HEK293T (cell line): ENCODE measurements at regions not wholly inside any gene's neighbourhood (a gene's known extent, or its start where the extent isn't known, plus 50 kb on each side); places are given as distances from the start of the nearest gene placed in this dataset.

Experiments
- CTCF ChIA-PET: fragments of 350-600 bp; formaldehyde crosslinking; extraction: SDS; loops from one replicate; lab custom pipeline; 2021; ENCODE audit warnings: antibody characterized with exemption, inconsistent platforms; lab: Yijun Ruan, JAX
- POLR2A ChIA-PET: fragments of 350-600 bp; formaldehyde crosslinking; extraction: SDS; loops from one replicate; lab custom pipeline; 2020; ENCODE audit warnings: antibody characterized with exemption, inconsistent platforms; lab: Yijun Ruan, JAX
- DNase-seq: peaks from one replicate; pipeline ENCODE4 v3.0.0; 2012; ENCODE audit warnings: mixed read lengths; ENCODE audit errors: extremely low spot score
- ARNT ChIP-seq: fragments of 450-650 bp; IDR thresholded peaks from 2 replicates; pipeline ENCODE4 v1.6.1; 2017; ENCODE audit warnings: mild to moderate bottlenecking
- BHLHE40 ChIP-seq: fragments of 450-650 bp; IDR thresholded peaks from 2 replicates; pipeline ENCODE4 v1.6.1; 2016; ENCODE audit warnings: mild to moderate bottlenecking, moderate library complexity, borderline replicate concordance
- CTBP1 ChIP-seq: fragments of 450-650 bp; IDR thresholded peaks from 2 replicates; pipeline ENCODE4 v1.6.1; 2016; ENCODE audit warnings: borderline replicate concordance
- ELF4 ChIP-seq: fragments of 450-650 bp; IDR thresholded peaks from 2 replicates; pipeline ENCODE4 v1.6.1; 2017; ENCODE audit warnings: antibody characterized with exemption
- FOXA1 ChIP-seq: fragments of 450-650 bp; IDR thresholded peaks from 2 replicates; pipeline ENCODE4 v1.6.1; 2016; ENCODE audit warnings: mild to moderate bottlenecking
- FOXK2 ChIP-seq: fragments of 450-650 bp; IDR thresholded peaks from 2 replicates; pipeline ENCODE4 v1.6.1; 2016; ENCODE audit warnings: mild to moderate bottlenecking
- FOXM1 ChIP-seq: fragments of 450-650 bp; IDR thresholded peaks from 2 replicates; pipeline ENCODE4 v1.6.1; 2017; ENCODE audit warnings: mild to moderate bottlenecking, borderline replicate concordance
- HDGF ChIP-seq: fragments of 450-650 bp; IDR thresholded peaks from 2 replicates; pipeline ENCODE4 v1.6.1; 2017; ENCODE audit warnings: antibody characterized with exemption, borderline replicate concordance
- L3MBTL2 ChIP-seq: fragments of 450-650 bp; conservative IDR thresholded peaks from 2 replicates; pipeline ENCODE4 v1.6.1; 2016; ENCODE audit warnings: mild to moderate bottlenecking
- LEF1 ChIP-seq: fragments of 450-650 bp; IDR thresholded peaks from 2 replicates; pipeline ENCODE4 v1.6.1; 2017; ENCODE audit warnings: mild to moderate bottlenecking, borderline replicate concordance
- NFRKB ChIP-seq: fragments of 450-650 bp; IDR thresholded peaks from 2 replicates; pipeline ENCODE4 v1.6.1; 2016; ENCODE audit warnings: mild to moderate bottlenecking, moderate library complexity
- SP1 ChIP-seq: fragments of 450-650 bp; IDR thresholded peaks from 2 replicates; pipeline ENCODE4 v1.6.1; 2017
- SUZ12 ChIP-seq: fragments of 450-650 bp; IDR thresholded peaks from 2 replicates; pipeline ENCODE4 v1.6.1; 2016; ENCODE audit warnings: mild to moderate bottlenecking
- TARDBP ChIP-seq: fragments of 450-650 bp; IDR thresholded peaks from 2 replicates; pipeline ENCODE4 v1.6.1; 2016
- ZNF384 ChIP-seq: fragments of 450-650 bp; IDR thresholded peaks from 2 replicates; pipeline ENCODE4 v1.6.1; 2016
- TF ChIP-seq, protein P1 (sequence below): fragments of 450-650 bp; IDR thresholded peaks from 2 replicates; pipeline ENCODE4 v1.6.1; 2016

DNA sequence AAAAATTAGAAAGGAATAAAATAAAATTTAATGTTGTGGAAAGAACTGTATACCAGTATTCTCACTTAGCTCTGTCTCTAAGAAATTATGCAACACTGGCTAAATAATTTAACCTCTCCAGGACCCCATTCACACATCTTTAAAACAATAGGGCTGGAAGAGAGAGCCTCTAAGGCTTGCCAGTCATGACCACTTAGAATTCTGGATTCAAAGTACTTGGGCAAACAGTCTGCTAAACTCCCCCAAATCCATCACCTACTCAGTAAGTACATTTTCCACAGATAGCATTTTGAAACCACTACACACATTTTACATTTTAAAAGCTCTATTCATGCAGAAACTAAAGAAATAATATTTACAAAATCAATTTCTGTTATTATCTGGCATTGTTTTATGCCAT lies 291.7 kb downstream of the TMEM167A start:
- no peak for DNase-seq
- ChIA-PET POLR2A (no interaction called here), CTCF (interaction anchor here (1.0 kb wide), 1 partner anchor 9 kb away, joined by 3 read pairs; no protein-coding TSS in a partner anchor)
- TF ChIP-seq, protein P1, sequence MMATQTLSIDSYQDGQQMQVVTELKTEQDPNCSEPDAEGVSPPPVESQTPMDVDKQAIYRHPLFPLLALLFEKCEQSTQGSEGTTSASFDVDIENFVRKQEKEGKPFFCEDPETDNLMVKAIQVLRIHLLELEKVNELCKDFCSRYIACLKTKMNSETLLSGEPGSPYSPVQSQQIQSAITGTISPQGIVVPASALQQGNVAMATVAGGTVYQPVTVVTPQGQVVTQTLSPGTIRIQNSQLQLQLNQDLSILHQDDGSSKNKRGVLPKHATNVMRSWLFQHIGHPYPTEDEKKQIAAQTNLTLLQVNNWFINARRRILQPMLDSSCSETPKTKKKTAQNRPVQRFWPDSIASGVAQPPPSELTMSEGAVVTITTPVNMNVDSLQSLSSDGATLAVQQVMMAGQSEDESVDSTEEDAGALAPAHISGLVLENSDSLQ: no peak
- TF ChIP-seq CTBP1 (no peak), SUZ12 (no peak), BHLHE40 (no peak), FOXM1 (no peak), FOXA1 (no peak), NFRKB (no peak), FOXK2 (no peak), SP1 (no peak), L3MBTL2 (no peak), TARDBP (no peak)

DNA sequence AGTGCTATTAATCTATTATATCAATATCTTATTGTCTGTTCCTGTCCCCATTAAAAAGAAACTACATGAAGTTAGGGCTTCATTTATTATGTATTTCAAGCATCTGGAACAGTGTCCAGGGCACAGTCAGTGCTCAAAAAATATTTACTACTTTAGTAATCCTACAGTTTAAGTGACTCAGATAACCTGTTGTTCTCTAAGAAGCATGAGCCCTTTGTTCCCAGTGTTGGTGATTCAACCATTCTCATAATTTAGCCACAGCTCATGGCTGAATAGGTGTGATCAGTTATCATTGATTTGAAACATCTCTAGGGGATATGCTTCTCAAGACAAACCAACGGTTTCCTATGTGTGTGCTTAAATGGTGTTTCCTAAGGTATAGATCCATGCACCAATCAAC lies 292.7 kb downstream of the TMEM167A start:
- DNase-seq: no peak
- TF ChIP-seq ELF4 (no peak), SUZ12 (no peak), BHLHE40 (no peak)
- POLR2A ChIA-PET: no interaction called here
- CTCF ChIA-PET: no interaction called here

DNA sequence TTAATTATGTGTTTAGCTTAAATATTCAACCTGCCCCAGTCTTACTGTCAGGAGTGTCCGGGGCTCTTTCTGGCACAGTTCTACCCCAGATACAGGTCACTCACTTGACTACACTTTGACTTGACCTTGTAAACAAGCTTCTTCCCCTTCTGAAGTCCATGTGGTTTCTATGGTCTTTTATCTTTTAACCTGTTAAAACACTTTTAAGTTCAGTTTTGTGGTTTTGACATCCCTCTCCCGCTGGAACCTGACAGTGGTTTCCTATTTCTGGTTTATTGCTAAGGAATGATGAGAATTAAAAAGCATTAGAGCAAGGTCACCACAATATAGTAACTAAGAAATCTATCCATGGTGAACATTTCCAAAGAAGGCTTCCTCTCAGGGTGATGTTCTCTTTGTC lies 300.1 kb downstream of the TMEM167A start:
- no peak for DNase-seq
- CTCF ChIA-PET: interaction anchor here (0.5 kb wide), 1 partner anchor 17 kb away, joined by 3 read pairs; no protein-coding TSS in a partner anchor
- TF ChIP-seq BHLHE40 (no peak), ARNT (no peak), L3MBTL2 (no peak), NFRKB (no peak)
- TF ChIP-seq, protein P1: no peak
- POLR2A ChIA-PET: no interaction called here

DNA sequence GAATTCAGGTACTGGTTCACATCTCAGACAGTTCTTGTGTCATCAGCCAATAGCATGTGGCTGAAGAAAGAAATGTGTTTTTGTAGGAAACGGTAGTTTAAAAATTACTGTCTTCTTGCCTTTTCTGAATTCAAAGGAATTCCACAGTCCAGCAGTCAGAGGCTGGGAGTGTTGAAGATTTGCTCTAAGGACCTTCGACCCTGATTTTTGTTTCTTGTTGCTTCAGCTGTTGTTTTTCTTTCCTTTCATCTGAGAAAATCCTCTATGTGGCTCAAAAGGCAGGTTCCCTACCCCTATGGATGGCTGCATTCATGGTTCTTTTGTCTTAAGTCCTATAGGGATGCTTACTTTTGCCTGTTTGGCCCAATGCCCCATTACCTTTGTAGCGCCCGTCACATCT lies 304.9 kb downstream of the TMEM167A start:
- CTCF ChIA-PET: no interaction called here
- TF ChIP-seq TARDBP: no peak
- TF ChIP-seq L3MBTL2: no peak
- no peak for TF ChIP-seq FOXM1
- no peak for TF ChIP-seq LEF1
- no peak for TF ChIP-seq BHLHE40
- no peak for TF ChIP-seq SP1
- no peak for TF ChIP-seq NFRKB
- TF ChIP-seq FOXA1: no peak
- TF ChIP-seq ELF4: no peak
- TF ChIP-seq SUZ12: no peak
- no peak for TF ChIP-seq ZNF384
- POLR2A ChIA-PET: no interaction called here
- DNase-seq: no peak

DNA sequence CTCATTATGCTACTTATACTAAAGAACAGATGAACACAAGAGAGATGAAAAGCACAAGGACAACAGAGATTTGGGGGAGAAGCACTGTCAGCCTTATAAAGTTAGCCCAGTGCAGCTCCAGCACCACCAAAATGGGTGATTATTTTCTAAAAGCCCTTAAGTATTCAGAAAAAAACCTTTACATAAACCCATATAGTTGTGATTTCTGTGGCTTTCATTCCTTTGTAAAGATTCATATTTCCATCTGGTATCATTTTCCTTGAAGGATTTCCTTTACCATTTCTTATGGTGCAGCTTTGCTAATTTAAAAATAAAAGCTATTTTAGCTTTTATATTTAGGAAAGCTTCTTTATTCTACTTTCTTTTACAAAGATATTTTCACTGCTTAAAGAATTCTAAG lies 311.0 kb downstream of the TMEM167A start:
- POLR2A ChIA-PET: no interaction called here
- CTCF ChIA-PET: no interaction called here
- no peak for TF ChIP-seq L3MBTL2
- TF ChIP-seq ELF4: no peak
- TF ChIP-seq CTBP1: no peak
- no peak for TF ChIP-seq SP1
- TF ChIP-seq BHLHE40: no peak
- TF ChIP-seq NFRKB: no peak
- no peak for TF ChIP-seq HDGF
- TF ChIP-seq FOXK2: no peak
- TF ChIP-seq TARDBP: no peak
- TF ChIP-seq FOXM1: no peak
- no peak for TF ChIP-seq SUZ12
- TF ChIP-seq ARNT: no peak
- TF ChIP-seq, protein P1: no peak
- TF ChIP-seq ZNF384: no peak
- TF ChIP-seq FOXA1: no peak
- TF ChIP-seq LEF1: no peak
- DNase-seq: no peak

DNA sequence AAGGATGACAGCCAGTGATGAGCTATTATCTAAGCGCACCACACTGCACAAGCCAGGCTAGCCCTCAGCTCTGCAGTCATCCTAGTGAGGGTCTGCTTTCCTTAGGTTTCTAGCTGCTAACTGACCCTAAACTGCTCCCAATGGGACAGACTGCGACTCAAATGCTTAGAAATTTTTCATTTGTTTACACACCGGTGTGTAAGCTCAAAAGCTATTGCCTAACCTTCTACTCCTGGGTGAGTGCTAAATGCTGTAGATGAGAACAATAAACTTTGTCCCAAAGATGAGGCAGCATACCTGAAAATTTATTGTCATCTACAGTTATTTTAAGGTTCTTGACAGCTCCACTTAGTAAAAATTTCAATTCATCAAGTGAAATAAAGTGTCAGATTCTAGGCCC lies 311.4 kb downstream of the TMEM167A start:
- TF ChIP-seq, protein P1: no peak
- TF ChIP-seq SP1 (no peak), HDGF (no peak), ARNT (no peak), LEF1 (no peak), FOXA1 (no peak), NFRKB (no peak), BHLHE40 (no peak), FOXM1 (no peak), TARDBP (no peak), ELF4 (no peak), FOXK2 (no peak)
- CTCF ChIA-PET: no interaction called here
- DNase-seq: no peak
- POLR2A ChIA-PET: no interaction called here

DNA sequence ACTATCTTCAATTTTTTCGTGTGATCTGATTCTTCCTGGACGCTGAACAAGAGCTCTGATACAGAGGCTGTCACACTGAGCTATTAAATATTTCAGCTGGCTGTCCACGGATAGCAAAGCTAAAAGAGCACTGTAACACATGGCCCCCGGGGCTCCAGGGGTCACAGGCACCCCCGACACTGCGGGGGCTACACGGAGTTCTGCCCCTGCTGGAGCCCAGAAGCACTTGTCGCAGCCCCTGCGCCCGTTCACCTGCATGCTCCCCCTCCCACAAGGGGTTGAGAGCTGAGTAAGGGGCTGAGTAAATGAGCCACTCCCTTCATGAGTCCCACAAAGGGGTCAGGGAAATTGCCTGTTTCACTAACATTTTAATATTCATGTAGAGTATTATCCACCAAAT lies 316.3 kb downstream of the TMEM167A start:
- POLR2A ChIA-PET: no interaction called here
- CTCF ChIA-PET: no interaction called here

More for the DNA sequence above, 316.3 kb downstream of the TMEM167A start:
- DNase-seq: no peak
- TF ChIP-seq ARNT (no peak), ZNF384 (no peak), L3MBTL2 (no peak), SP1 (no peak), FOXM1 (no peak), CTBP1 (no peak), ELF4 (no peak)
- TF ChIP-seq, protein P1: no peak
